HG03064 (cell line): ENCODE measurements at regions not wholly inside any gene's neighbourhood (a gene's known extent, or its start where the extent isn't known, plus 50 kb on each side); places are given as distances from the start of the nearest gene placed in this dataset.
"Not testable (repeated sequence)": the region's sequence is repeated elsewhere in the genome, so short reads cannot be mapped to it uniquely, and the experiment has no call there.

Experiments used
- ATAC-seq: cut with Tn5 transposase; IDR thresholded peaks from one replicate; pipeline ENCODE4 v1.9.1; 2021; ENCODE audit warnings: low read depth; ENCODE audit not compliant: unreplicated experiment

DNA sequence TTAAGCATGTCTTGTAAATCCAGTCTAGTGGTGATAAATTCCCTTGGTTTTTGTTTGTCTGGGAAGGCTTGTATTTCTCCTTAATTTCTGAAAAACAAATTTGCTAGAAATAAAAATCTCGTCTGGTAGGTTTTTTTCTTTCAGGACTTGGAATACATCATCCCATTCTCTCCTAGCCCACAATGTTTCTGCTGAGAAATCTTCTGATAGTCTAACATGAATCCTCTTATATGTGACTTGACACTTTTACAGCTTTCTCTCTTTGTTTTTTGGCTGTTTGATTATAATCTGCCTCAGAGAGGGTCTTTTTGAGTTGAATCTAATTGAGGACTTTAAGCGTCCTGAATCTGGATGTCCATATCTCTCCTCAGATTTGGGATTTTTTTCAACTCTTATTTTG is 104.9 kb downstream of the FEM1C start:
- no peak for ATAC-seq

DNA sequence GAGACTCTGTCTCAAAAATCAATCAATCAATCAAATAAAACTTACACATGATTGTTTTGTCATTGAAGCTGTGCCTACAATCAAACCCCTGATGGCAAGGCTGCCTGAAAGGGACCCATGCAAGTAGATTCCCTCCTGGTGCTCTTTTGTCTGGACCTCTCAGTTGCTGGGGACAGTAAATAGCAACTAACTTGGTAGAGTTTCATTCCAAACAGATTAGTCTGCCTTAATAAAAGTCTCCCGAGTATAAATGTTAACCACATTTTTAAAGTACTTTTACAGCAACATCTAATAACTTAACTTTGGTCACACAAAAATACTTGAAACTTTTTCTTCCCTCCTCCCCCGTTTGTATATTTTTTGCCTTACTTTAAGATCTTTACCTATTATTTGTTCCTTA is 105.5 kb downstream of the FEM1C start:
- no peak for ATAC-seq

DNA sequence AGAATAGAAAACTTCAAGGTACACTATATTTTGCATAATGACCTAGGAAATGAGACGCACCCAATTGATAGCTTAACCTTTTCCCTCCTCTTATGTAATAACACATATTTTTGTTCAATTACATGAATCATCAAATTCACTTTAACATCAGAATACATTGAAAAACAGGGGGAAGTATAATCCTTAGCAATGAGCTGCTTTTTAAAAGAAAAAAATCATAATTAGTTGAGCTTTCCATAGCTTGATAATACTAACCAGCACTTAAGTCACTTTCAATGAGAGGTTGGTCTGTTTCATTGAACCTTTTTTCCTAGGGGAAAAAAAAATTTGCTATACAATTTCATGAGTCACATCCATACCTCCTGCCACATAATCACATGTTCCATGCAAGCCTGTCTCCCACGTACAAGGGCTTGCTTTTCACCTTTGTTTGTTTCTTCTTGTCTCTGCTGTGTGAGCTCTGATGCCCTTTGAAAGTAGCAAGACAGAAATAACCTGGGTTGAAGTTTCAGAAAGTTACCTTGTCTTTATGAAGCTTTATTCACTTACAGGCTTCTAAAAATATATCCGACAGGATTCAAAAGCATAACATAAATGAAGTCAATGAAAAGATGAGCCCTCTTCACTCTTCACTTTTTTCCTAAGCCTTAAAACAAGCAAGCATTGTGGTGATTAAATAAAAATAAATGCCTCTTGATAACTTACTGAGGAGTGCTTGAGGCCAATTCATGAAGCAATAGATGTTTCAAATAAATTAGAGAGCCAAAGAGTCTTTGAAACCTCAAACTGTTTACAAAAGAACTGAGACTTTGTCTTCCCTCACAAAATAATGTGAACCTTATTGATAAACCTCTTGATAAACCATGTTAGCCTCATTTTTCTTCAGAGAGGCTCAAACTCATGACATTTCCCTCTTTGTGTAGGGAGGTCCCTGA is 108.5 kb downstream of the FEM1C start:
- ATAC-seq: no peak

DNA sequence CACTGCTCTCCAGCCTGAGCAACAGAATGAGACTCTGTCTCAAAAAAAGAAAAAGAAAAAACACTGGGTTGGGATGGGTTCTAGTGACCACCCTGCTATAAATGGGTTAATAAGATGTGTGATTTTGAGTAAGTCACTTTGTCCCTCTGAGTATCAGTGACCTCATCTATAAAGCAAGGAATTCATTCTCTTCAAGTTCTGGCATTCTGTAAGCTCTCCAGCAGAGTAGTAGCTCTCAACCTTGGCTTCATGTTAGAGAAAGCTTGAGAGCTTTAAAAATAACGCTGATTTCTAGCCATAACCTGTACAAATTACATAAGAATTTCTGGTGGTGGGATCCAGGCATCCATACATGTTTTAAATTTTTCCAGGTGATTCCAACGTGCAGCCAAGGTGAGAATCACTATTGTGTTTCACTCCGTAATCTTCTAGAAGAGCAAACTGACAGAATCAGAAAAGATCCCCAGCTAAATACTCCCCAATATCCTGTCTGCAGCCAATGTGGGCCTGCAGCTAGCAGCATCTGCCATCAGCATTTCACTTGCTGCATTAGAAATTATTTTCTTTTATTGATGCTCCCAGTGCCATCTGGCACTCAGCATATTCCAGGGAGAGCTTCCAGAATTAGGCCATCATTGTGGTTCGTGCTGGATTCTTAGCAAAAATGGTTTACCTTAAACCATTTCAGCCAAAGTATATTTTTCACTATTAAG is 109.4 kb downstream of the FEM1C start:
- no peak for ATAC-seq

DNA sequence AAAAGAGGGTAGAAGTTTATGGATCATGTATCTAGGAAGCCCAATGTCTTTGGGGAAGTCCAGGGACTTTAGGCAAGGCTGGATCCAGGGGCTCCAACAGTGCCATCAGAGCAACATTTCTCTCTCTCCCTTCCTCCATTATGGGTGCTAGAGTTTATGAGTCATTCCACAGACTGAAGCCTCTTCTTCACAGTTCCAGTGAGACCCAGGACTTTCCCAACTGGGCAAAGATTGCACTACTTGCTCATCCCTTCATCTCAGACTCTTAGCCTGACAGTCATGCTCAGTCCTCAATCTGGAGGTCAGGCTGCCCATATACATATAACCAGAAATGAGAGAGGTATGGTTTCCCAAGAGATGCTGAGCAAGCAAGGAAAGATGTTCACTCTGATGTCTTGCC is 110.7 kb downstream of the FEM1C start:
- ATAC-seq: no peak

DNA sequence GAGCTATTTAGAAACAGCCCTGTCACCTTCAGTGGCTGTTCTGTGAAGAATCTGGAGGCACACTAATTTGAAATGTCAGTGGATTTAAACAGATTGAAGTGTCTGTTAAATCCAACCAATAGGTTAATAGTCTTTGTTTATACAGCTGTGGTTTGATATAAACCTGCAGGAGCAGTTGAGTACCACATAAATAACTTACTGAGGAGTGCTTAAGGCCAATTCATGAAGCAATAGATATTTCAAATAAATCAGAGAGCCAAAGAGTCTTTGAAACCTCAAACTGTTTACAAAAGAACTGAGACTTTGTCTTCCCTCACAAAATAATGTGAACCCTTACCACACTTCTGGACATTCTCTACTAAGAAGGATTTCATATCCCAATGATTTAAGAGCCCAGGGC is 111.9 kb downstream of the FEM1C start:
- ATAC-seq: no peak

DNA sequence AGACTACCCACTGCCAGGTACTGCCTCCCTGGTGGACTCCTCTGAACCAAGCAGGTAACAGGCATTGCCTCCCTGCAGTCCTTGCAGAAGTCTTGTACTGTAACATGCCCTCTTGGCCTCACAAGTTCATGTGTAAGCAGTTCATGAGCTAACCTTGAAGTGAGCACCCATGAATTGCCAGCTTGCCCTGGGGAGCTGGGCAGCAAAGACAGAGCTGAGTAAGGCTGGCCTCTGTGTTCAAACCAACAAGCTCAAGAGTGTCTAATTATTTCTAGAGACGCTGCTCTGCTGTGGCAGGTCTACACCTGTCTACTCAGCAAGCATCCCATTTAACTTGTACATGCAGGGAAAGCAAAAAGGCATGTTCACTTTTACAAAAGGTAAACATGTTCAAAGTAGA is 113.5 kb downstream of the FEM1C start:
- ATAC-seq: no peak

DNA sequence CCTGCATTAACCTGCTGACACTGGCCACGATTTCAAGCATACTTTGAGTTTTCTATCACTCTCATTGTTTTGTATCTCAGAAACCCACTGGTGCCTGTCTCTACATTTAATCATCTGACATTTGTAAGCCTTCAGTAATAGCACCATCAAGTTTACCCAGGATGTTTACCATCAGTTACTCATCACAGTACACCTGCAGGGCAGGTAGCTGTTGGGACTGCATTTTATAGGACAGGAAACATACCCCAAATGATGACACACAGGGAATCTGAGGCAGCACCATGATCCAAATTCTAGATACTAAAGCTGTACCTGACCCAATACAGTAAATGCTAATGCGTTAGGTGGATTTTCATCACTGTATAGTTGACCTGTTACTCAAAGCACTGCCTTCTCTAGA is 114.2 kb downstream of the FEM1C start:
- ATAC-seq: no peak

DNA sequence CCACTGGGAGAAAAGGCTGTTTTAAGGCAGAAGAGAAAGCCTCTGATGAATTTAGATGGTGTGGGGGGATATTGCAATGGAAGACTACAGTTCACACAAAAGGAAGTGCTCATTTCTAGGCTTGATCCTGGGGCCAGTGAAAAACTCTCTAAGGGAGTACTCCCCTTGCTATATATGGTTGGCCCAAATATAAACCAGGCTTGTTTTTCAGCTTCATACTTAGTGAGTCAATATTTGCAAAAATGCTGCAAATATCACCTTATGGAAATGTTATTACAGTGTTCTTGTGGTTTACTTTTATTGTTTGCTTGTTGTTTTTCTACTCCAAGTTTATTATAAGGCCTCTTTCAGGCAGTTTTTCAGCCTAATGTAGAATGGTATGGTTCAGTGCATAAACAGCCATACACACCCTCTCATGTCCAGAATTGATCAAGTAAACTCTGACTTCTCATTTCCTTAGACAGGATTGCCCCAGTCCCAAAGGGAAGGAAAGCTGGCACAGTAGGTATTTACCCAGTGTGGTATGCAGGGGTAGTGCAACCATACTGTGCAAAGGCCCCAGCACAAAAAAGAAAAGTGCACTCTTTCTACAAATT is 115.1 kb downstream of the FEM1C start:
- ATAC-seq: no peak

DNA sequence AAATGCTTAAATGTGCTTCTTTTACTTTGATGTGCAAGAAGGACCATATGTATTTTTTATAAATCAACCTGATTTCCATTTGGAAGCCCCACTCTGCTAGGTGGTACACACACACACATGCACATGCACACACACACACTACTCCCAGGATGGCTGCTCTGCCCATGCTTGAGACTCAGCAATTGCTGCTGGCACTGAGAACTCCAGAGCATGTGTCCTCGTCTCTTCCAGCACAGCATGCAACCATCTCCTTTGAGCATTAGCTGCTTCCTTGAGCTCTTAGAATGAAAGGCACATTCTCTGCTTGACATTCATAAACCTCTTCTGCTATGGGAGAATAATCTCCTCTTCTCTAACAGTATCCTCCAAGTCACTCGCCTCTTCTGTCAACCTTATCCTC is 115.9 kb downstream of the FEM1C start:
- ATAC-seq: no peak

DNA sequence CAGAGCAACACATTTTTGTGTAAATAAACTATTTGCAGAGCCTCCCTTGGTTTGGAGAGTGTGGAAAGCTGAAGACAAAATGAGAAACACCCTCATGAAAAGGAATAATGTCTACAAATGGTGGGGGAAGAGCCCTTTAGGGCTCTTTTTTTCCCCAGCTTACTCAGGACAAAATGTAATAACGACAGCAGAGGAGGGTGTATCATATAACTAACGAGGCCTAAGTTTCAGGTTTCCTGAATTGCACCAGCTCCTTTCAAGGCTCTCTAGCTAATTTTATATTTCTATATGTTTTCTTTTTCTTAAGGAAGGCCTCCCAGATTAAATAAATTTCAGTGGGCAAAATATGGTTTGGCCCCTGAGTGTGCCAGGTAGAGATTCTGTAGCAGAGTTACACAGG is 116.3 kb downstream of the FEM1C start:
- ATAC-seq: no peak

DNA sequence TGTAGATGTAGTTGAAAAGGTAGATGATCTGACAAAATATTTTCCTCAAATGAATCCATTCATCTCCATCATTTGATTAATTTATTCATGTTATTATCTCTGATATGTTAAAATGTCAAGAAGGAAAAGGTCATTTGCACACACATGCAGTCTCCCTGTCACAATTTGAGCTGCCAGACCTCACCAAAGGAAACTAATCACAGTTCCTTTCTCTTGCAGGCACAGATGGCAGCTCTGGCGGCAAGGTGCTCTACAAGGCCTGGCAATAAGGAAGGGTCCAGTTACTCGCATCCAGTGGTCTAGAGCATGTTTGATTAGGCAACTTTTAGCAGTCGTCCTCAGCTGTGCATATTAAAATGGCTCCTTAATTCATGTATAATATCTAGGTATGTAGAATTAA is 120.1 kb downstream of the FEM1C start:
- ATAC-seq: no peak

DNA sequence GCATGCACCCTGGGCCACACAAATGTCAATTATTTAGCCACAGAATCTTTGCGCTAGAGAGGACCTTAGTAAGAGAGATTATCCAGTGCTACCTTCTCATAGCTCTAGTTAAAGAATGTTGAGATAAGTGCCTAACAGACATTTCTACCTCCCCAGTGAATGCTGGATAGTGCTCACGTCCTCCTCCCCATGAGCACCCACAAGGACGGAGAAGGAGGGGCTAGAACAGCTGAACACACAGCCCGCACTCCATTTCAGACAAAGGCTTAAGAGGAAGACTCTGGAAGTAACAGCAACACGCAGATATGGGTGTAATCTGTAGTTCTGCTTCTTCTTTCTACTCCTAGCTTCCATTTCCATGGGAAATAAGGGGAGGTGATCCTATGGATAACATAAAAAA is 120.5 kb downstream of the FEM1C start:
- no peak for ATAC-seq

DNA sequence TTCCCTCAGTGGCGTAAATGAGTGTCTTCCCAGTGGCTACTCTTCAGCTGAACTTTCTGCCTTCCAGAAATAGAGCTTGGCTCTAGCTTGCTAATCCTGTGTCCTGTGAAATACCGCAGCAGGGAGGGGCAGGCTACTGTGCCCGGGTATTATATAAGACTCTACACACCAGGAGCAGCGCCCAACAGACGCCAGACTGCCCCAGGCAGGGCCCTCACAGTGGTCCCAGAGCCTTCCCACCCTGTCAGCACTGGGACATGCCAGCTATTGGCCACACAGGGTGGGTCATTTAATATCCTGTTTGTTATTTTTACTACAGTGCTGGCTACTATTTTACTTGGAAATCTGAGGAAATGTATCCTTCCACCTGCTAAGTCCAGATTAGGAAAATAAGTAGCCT is 121.0 kb downstream of the FEM1C start:
- ATAC-seq: no peak

DNA sequence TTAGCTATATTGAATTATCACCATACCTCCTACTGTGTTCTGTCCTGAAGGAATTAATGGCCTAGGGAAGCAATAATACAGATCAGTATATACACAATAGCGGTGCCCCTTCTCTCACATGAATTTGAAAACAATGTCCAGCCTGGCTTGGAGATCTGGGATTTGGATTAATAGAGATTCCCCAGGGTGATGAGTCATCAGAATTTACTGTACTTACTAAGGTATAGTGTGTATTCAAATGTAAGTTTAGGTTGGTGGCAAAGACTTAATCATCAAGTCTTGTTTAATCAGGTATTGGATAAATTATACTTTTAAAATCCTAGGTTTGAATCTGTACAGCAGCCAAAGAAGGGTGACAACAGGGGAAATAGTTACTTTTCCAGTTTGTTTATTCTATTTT is 121.5 kb downstream of the FEM1C start:
- ATAC-seq: no peak

DNA sequence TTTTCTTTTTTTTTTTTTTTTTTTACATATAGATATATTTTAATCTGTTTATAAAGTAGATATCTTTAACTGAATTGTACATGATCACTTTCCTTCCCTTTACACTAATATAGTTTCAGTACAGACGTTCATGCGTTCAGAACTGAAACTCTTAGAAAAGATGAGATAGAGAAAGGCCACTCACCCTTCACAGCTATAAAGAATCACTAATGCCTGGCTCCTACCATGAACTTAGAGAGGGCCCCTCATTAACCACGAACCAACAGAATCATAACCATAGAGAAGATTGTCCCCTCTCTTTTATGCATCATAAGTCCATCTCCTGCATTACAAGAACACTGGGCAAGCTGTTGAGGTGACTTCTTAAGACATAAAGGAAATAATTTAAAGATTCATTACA is 123.8 kb downstream of the FEM1C start:
- not testable (repeated sequence) for ATAC-seq

DNA sequence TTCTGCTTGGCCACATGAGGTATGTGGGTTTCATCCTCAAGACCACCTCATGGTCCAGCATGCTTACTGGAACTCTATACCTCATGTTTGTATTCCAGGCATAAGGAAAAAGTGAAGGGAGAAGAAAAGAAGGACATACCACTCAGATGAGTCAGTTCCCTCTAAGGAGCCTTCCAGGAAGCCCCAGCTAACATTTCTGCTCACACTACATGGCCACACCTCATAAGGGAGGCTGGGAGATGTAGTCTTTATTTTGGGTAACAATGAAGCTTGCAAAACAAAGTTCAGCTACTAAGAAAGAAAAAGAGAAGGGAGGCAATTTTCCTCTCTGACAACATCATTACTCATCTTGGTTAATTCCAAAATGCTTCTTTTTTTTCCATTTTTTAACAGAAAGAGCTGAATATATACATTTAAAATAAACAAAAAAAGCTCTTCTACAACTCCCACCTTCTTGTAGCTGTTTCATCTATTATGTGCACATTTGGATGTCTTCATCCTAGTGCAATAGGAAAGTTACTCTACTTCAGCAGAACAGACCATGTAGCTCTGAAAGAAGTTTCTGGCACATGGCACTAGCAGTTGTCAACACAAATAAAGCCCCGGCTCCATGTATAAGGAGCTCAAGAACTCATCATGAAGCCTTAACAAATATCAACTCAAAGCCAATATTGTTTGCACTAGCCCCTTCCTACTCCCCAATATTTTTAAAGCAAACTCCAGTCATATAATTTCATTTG is 123.6 kb upstream of the CCDC112 start:
- no peak for ATAC-seq

DNA sequence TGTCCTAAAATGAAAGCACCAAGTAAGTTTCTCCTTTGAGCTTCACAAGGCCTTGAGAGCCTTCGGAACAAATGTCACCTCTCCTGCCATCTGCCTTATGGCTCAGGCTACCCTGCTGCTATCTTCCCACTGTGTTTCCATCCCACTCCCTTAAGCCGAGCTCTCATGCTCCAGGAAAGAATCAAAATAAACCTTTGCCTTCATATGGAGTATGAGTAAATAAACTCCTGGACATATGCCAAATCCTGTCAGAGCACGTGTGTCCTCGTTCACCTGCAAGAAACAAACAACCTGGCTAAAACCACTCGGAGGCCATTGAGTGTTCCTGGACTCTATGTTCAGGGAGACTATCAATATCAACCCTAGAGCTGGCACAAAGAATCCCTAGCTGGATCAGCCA is 122.3 kb upstream of the CCDC112 start:
- no peak for ATAC-seq

DNA sequence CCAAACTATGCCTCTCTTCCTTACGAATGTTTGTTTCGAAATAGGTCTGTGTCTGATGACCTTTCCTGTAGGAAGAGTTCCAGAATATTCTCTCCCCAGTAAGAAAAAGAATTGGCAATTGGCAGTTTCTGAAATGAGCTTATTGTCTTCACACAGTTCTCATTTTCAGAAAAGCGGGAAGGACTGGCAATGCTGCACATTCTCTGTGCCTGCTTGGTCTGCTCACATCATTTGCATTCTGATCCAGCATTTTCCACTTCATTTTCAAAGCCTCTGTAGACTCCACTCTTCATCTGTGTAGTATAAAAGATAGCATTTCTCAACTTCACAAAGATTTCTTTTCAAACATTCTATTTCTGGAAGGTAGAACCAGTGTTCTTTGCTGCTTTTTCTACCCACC is 120.6 kb upstream of the CCDC112 start:
- no peak for ATAC-seq

DNA sequence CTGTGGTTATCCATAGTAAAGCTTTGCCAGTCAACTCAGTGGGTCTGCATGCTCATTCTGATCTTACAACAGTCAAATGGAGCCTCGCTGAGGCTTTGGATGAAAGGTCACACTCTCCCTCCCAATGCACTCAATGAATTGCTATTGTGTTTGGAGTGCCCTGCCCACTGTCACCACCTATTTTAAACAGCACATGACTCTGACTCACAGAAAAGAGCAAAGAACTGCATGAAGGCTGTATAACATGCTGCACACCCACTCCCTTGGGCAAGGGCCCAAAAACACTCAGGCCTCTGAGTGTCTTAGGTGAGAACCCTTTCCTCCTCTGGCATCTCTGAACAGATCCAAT is 118.7 kb upstream of the CCDC112 start:
- ATAC-seq: no peak
